ENCODE measurements at regions not wholly inside any gene's neighbourhood (a gene's known extent, or its start where the extent isn't known, plus 50 kb on each side); places are given as distances from the start of the nearest gene placed in this dataset.
"Not testable (repeated sequence)": the region's sequence is repeated elsewhere in the genome, so short reads cannot be mapped to it uniquely, and the experiment has no call there.

DNA sequence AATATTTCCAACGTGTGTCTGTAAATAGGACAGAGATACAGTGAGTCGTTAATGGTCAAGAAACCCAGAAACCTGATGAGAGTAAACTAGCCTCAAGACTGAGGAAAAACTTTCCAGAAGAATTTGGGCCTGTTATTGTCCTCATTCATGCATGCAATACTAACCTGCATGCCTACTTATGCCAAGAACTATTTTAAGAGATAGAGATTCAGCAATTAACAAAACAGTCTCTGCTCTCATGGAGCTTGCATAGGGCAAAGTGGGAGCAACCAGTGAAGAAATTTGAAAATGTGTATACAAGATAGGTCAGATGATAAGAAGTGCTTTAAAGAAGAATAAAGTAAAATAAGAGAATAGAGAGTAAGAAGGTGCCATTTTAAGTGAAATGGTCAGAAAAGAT, 66.1 kb upstream of the FRG1 start:
- H3K27me3 ChIP-seq, result no peaks in the 10 kb centered on the region
- no peak overlapping the region for H3K27ac ChIP-seq
- H3K4me3 ChIP-seq, result no peak overlapping the region
- intact Hi-C loops (cut with DNase I; ENCODE audit: low total_unique reads), result no loop called here
- no peaks in the 10 kb centered on the region for H3K4me1 ChIP-seq
- H3K9me3 ChIP-seq, result no peaks in the 10 kb centered on the region
- DNase-seq (ENCODE audit: low spot score in 2 of 2), result no peak
- TF ChIP-seq, protein P1, sequence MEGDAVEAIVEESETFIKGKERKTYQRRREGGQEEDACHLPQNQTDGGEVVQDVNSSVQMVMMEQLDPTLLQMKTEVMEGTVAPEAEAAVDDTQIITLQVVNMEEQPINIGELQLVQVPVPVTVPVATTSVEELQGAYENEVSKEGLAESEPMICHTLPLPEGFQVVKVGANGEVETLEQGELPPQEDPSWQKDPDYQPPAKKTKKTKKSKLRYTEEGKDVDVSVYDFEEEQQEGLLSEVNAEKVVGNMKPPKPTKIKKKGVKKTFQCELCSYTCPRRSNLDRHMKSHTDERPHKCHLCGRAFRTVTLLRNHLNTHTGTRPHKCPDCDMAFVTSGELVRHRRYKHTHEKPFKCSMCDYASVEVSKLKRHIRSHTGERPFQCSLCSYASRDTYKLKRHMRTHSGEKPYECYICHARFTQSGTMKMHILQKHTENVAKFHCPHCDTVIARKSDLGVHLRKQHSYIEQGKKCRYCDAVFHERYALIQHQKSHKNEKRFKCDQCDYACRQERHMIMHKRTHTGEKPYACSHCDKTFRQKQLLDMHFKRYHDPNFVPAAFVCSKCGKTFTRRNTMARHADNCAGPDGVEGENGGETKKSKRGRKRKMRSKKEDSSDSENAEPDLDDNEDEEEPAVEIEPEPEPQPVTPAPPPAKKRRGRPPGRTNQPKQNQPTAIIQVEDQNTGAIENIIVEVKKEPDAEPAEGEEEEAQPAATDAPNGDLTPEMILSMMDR (IDR thresholded peaks at IDR 0.05), result no peak
- TF ChIP-seq POLR2A (IDR thresholded peaks at IDR 0.05) (no peak), POLR2AphosphoS5 (IDR thresholded peaks at IDR 0.05) (no peak)
- H3K36me3 ChIP-seq, result no peaks in the 10 kb centered on the region

DNA sequence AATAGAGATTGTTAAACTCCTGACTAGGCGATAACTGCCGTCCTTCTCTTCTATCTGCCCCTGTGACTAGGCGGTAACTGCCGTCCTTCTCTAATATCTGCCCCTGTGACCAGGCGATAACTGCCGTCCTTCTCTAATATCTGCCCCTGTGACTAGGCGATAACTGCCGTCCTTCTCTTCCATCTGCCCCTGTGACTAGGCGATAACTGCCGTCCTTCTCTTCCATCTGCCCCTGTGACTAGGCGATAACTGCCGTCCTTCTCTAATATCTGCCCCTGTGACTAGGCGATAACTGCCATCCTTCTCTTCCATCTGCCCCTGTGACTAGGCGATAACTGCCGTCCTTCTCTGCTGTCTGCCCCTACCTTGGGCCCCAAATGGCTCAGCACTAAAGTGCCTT, 59.5 kb upstream of the FRG1 start:
- H3K9me3 ChIP-seq; H3K4me1 ChIP-seq; H3K27me3 ChIP-seq; intact Hi-C loops (cut with DNase I; ENCODE audit: low total_unique reads); H3K27ac ChIP-seq; H3K36me3 ChIP-seq; H3K4me3 ChIP-seq: not testable (repeated sequence)
- peak in 1 of 2 donors; percentile 41 for DNase-seq (ENCODE audit: low spot score in 2 of 2)

DNA sequence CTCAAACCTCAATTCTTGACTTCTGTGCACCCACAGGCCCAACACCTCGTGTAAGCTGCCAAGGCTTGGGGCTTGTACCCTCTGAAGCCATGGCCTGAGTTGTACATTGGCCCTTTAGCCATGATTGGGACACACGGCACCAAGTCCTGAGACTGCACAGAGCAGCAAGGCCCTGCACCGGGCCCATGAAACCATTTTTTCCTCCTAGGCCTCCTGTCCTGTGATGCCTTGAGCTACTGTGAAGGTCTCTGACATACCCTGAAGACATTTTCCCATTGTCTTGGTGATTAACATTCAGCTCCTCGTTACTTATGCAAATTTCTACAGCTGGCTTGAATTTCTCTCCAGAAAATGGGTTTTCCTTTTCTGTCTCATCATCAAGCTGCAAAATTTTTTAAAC, 52.3 kb upstream of the FRG1 start:
- H3K9me3 ChIP-seq; H3K4me3 ChIP-seq; H3K4me1 ChIP-seq; H3K27me3 ChIP-seq; intact Hi-C loops (cut with DNase I; ENCODE audit: low total_unique reads); H3K27ac ChIP-seq; DNase-seq (ENCODE audit: low spot score in 2 of 2); H3K36me3 ChIP-seq: not testable (repeated sequence)
